ENCODE measurements at regions not wholly inside any gene's neighbourhood (a gene's known extent, or its start where the extent isn't known, plus 50 kb on each side); places are given as distances from the start of the nearest gene placed in this dataset.

- no peaks in the 10 kb centered on the region for H4K20me1 ChIP-seq (replicated peaks; ENCODE audit: control insufficient read depth, extremely low read depth, insufficient read depth, low read length)
- no peaks in the 10 kb centered on the region for H3K79me2 ChIP-seq (ENCODE audit: control insufficient read depth, insufficient read depth, low read length)
- dilution Hi-C loops (cut with MboI; ENCODE audit: extremely low pct_ligation_motif_present, low sequenced_read_pairs) = no loop called here
- TF ChIP-seq MYC (IDR thresholded peaks at IDR 0.05; ENCODE audit: low read depth, low read length) (no peak), JUN (IDR thresholded peaks at IDR 0.05; ENCODE audit: borderline replicate concordance, insufficient read depth, insufficient read length, low read depth) (no peak), EZH2 (IDR thresholded peaks at IDR 0.05; ENCODE audit: borderline replicate concordance, low read depth, low read length, severe bottlenecking) (no peak), GATA2 (IDR thresholded peaks at IDR 0.05; ENCODE audit: insufficient read depth, insufficient read length, low read depth, low read length) (no peak), FOS (IDR thresholded peaks at IDR 0.05; ENCODE audit: borderline replicate concordance, insufficient read depth, low read length) (no peak), POLR2A (IDR thresholded peaks at IDR 0.05; ENCODE audit: low read depth, low read length) (no peak), POLR2AphosphoS5 (IDR thresholded peaks at IDR 0.05; ENCODE audit: insufficient read depth, low read depth, low read length) (no peak), MAX (IDR thresholded peaks at IDR 0.05; ENCODE audit: insufficient read depth, insufficient read length) (no peak)
- CTCF ChIA-PET = no interaction called here
- no TSS peak for BruUV-seq (replicated peaks)
- H3K4me2 ChIP-seq (ENCODE audit: insufficient read depth, low read length) = no peak overlapping the region
- FAIRE-seq (no peak), DNase-seq (ENCODE audit: low read depth, low spot score) (no peak)
- H3K27me3 ChIP-seq (ENCODE audit: control insufficient read depth in 2 of 2, insufficient read depth in 2 of 2, low read length in 2 of 2) = no peaks in the 10 kb centered on the region
- no peak overlapping the region for H3K27ac ChIP-seq (ENCODE audit: insufficient read depth, low read depth, low read length)
- POLR2A ChIA-PET = no interaction called here
- peaks cover 2% of the 10 kb centered on the region for H3K9me3 ChIP-seq (replicated peaks; ENCODE audit: control insufficient read depth, insufficient read depth, low read length)
- H3K36me3 ChIP-seq (ENCODE audit: control insufficient read depth in 2 of 2, extremely low read depth in 1 of 2, insufficient read depth in 2 of 2, low read length in 2 of 2) = no peaks in the 10 kb centered on the region
- H2AFZ ChIP-seq (ENCODE audit: low read depth, low read length) = no peak overlapping the region
- no peak overlapping the region for H3K4me3 ChIP-seq (replicated peaks in 1 of 3; ENCODE audit: insufficient read depth in 1 of 3, low read depth in 1 of 3, low read length in 3 of 3)
- H3K9me1 ChIP-seq (replicated peaks; ENCODE audit: control insufficient read depth, extremely low read depth, insufficient read depth, low read length) = no peaks in the 10 kb centered on the region
- intact Hi-C loops (cut with micrococcal nuclease) = no loop called here
- no peaks in the 10 kb centered on the region for H3K4me1 ChIP-seq (ENCODE audit: control insufficient read depth, extremely low read depth, insufficient read depth, low read length)
- no peak overlapping the region for H3K9ac ChIP-seq (replicated peaks; ENCODE audit: extremely low read depth, insufficient read depth, low read length)
Observed at GRCh38 chr1:104733866-104734265, 984.2 kb downstream of the AMY1C start.

- BruUV-seq (replicated peaks) = no TSS peak
- Histone ChIP-seq H3K27ac (ENCODE audit: insufficient read depth, low read depth, low read length) (no peak overlapping the region), H3K4me1 (ENCODE audit: control insufficient read depth, extremely low read depth, insufficient read depth, low read length) (no peaks in the 10 kb centered on the region), H3K9me1 (replicated peaks; ENCODE audit: control insufficient read depth, extremely low read depth, insufficient read depth, low read length) (no peaks in the 10 kb centered on the region), H3K4me2 (ENCODE audit: insufficient read depth, low read length) (no peak overlapping the region), H3K9ac (replicated peaks; ENCODE audit: extremely low read depth, insufficient read depth, low read length) (no peak overlapping the region), H3K79me2 (ENCODE audit: control insufficient read depth, insufficient read depth, low read length) (no peaks in the 10 kb centered on the region), H3K27me3 (ENCODE audit: control insufficient read depth in 2 of 2, insufficient read depth in 2 of 2, low read length in 2 of 2) (no peaks in the 10 kb centered on the region), H2AFZ (ENCODE audit: low read depth, low read length) (no peak overlapping the region), H3K9me3 (replicated peaks; ENCODE audit: control insufficient read depth, insufficient read depth, low read length) (no peaks in the 10 kb centered on the region), H4K20me1 (replicated peaks; ENCODE audit: control insufficient read depth, extremely low read depth, insufficient read depth, low read length) (no peaks in the 10 kb centered on the region), H3K4me3 (replicated peaks in 1 of 3; ENCODE audit: insufficient read depth in 1 of 3, low read depth in 1 of 3, low read length in 3 of 3) (no peak overlapping the region), H3K36me3 (ENCODE audit: control insufficient read depth in 2 of 2, extremely low read depth in 1 of 2, insufficient read depth in 2 of 2, low read length in 2 of 2) (no peaks in the 10 kb centered on the region)
- intact Hi-C loops (cut with micrococcal nuclease) = no loop called here
- TF ChIP-seq POLR2A (IDR thresholded peaks at IDR 0.05; ENCODE audit: low read depth, low read length) (no peak), FOS (IDR thresholded peaks at IDR 0.05; ENCODE audit: borderline replicate concordance, insufficient read depth, low read length) (no peak), EZH2 (IDR thresholded peaks at IDR 0.05; ENCODE audit: borderline replicate concordance, low read depth, low read length, severe bottlenecking) (no peak), MYC (IDR thresholded peaks at IDR 0.05; ENCODE audit: low read depth, low read length) (no peak), JUN (IDR thresholded peaks at IDR 0.05; ENCODE audit: borderline replicate concordance, insufficient read depth, insufficient read length, low read depth) (no peak), POLR2AphosphoS5 (IDR thresholded peaks at IDR 0.05; ENCODE audit: insufficient read depth, low read depth, low read length) (no peak), GATA2 (IDR thresholded peaks at IDR 0.05; ENCODE audit: insufficient read depth, insufficient read length, low read depth, low read length) (no peak), MAX (IDR thresholded peaks at IDR 0.05; ENCODE audit: insufficient read depth, insufficient read length) (no peak), CTCF (IDR thresholded peaks at IDR 0.05; ENCODE audit: extremely low read depth in 1 of 2, insufficient read depth in 1 of 2, low read depth in 1 of 2, low read length in 2 of 2) (no peak)
- dilution Hi-C loops (cut with MboI; ENCODE audit: extremely low pct_ligation_motif_present, low sequenced_read_pairs) = no loop called here
- FAIRE-seq (no peak), DNase-seq (ENCODE audit: low read depth, low spot score) (no peak)
- ChIA-PET POLR2A (no interaction called here), CTCF (no interaction called here)
Observed at GRCh38 chr1:104745875-104746274, 996.2 kb downstream of the AMY1C start.

All from endothelial cell of umbilical vein (primary cell).